PC-3 (cell line): ENCODE measurements at regions not wholly inside any gene's neighbourhood (a gene's known extent, or its start where the extent isn't known, plus 50 kb on each side); places are given as distances from the start of the nearest gene placed in this dataset.

Experiments used
- CTCF ChIP-seq: fragments of 300-600 bp; sonication (generic); conservative IDR thresholded peaks from 2 replicates; pipeline ENCODE4 v1.5.1; 2017; ENCODE audit warnings: antibody characterized with exemption, low read depth, mild to moderate bottlenecking, low read length
- EZH2phosphoT487 ChIP-seq: fragments of 300-600 bp; sonication (generic); IDR thresholded peaks from 2 replicates; pipeline ENCODE4 v1.6.1; 2018; ENCODE audit warnings: mild to moderate bottlenecking, antibody characterized with exemption, low read length, borderline replicate concordance

GRCh38 chr13:79037197-79037596, 368.9 kb downstream of the RBM26 start:
- TF ChIP-seq CTCF, result no peak
- no peak for TF ChIP-seq EZH2phosphoT487
